ENCODE measurements at regions not wholly inside any gene's neighbourhood (a gene's known extent, or its start where the extent isn't known, plus 50 kb on each side); places are given as distances from the start of the nearest gene placed in this dataset.

DNA sequence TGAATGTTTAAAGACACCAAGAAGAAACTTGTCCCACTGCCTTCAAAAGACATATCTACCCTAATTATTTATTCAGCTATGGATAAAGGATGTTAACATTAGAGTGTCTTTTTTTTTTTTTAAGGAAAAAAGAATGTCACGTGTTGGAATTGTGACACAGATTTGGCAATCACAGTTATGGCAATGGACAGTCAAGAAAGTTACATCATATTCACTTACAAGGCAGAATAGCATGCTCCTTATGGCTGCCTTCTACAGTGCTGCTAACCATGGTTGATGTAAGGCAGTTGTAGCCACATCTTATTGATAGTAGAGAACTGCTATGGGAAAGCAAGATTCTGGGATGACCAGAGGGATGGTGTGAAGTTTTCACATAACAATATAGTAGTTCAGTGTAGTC, 128.8 kb upstream of the ZBTB20 start:
- TF ChIP-seq, protein P1, sequence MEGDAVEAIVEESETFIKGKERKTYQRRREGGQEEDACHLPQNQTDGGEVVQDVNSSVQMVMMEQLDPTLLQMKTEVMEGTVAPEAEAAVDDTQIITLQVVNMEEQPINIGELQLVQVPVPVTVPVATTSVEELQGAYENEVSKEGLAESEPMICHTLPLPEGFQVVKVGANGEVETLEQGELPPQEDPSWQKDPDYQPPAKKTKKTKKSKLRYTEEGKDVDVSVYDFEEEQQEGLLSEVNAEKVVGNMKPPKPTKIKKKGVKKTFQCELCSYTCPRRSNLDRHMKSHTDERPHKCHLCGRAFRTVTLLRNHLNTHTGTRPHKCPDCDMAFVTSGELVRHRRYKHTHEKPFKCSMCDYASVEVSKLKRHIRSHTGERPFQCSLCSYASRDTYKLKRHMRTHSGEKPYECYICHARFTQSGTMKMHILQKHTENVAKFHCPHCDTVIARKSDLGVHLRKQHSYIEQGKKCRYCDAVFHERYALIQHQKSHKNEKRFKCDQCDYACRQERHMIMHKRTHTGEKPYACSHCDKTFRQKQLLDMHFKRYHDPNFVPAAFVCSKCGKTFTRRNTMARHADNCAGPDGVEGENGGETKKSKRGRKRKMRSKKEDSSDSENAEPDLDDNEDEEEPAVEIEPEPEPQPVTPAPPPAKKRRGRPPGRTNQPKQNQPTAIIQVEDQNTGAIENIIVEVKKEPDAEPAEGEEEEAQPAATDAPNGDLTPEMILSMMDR (IDR thresholded peaks at IDR 0.05; ENCODE audit: control insufficient read depth, extremely low read depth, insufficient read depth), result no peak
- no peak overlapping the region for H3K4me3 ChIP-seq (ENCODE audit: low read depth, low read length)
- no peak for DNase-seq (ENCODE audit: low read depth)

GRCh38 chr3:115279939-115280338, 132.9 kb upstream of the ZBTB20 start:
- H3K4me3 ChIP-seq (ENCODE audit: low read depth, low read length), result no peak overlapping the region
- no peak for DNase-seq (ENCODE audit: low read depth)
- TF ChIP-seq, protein P1 (IDR thresholded peaks at IDR 0.05; ENCODE audit: control insufficient read depth, extremely low read depth, insufficient read depth), result no peak

DNA sequence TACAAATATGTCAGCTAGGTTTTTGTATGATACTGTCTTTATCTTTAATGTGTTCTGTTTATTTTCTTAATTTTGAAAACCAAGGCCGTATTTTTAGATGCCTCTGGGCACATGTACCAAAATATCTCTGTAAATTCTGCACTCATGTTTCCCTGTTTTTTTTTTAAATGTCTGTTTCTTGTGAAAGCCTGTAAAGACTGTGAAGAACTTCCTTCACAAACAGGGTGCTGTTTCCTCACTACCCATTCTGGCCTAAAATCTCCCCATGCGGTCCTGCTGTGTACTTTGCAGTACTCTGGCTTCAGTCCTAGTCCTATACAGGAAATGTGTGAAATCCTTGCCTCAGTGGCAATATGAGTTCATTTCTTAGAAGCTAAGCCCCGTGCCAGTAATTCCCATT, 133.4 kb upstream of the ZBTB20 start:
- no peak overlapping the region for H3K4me3 ChIP-seq (ENCODE audit: low read depth, low read length)
- no peak for DNase-seq (ENCODE audit: low read depth)
- TF ChIP-seq, protein P1 (IDR thresholded peaks at IDR 0.05; ENCODE audit: control insufficient read depth, extremely low read depth, insufficient read depth), result no peak

DNA sequence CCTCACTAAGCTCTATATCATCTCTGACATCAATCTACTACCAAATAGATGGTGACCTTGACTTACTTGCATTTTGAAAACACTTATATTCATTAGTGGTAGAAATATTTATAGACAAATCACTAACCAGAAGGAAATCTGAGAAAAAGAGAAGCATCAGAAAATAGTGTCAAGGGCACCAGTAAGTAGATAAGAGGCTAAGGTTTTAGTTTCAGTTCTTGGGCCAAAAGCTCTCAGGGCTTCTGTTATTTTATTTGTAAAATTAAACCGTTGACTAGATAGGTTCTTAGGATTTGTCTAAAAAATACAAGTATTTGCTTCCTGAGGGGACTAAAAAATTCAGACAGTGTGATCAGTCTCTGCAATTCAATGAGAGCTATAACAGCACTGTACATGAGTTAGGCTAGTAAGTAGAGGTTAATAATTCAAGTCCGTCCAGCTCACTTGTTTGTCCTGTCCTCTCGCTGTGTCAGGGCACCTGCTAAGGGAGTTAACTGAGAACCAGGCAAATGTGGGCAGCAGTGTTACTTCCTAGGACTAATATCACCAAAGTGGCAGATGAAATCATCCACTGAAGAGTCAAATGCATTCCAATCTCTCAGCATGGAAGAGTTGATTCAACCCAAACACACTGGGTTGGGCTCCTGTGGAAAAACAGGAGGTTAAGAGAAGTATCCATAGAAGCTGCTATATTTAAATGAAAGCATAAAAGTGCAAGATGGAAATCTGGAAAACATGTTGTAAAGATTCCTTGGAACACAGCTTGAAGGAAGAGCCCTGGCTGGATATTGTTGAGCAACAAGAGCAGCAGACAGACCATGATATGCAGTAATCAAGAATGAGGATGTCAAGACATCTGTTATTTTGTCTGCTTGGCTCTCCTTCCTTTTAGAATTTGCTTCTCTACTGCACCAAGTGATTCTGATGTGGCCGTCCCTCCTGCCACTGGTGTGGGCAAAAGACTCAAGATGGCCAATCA, 134.9 kb upstream of the ZBTB20 start:
- no peak for DNase-seq (ENCODE audit: low read depth)

GRCh38 chr3:115284980-115285379, 137.9 kb upstream of the ZBTB20 start:
- DNase-seq (ENCODE audit: low read depth), result no peak
- TF ChIP-seq, protein P1 (IDR thresholded peaks at IDR 0.05; ENCODE audit: control insufficient read depth, extremely low read depth, insufficient read depth), result no peak
- H3K4me3 ChIP-seq (ENCODE audit: low read depth, low read length), result no peak overlapping the region

More for the DNA sequence above, 134.9 kb upstream of the ZBTB20 start:
- TF ChIP-seq, protein P1 (IDR thresholded peaks at IDR 0.05; ENCODE audit: control insufficient read depth, extremely low read depth, insufficient read depth), result no peak
- no peak overlapping the region for H3K4me3 ChIP-seq (ENCODE audit: low read depth, low read length)

DNA sequence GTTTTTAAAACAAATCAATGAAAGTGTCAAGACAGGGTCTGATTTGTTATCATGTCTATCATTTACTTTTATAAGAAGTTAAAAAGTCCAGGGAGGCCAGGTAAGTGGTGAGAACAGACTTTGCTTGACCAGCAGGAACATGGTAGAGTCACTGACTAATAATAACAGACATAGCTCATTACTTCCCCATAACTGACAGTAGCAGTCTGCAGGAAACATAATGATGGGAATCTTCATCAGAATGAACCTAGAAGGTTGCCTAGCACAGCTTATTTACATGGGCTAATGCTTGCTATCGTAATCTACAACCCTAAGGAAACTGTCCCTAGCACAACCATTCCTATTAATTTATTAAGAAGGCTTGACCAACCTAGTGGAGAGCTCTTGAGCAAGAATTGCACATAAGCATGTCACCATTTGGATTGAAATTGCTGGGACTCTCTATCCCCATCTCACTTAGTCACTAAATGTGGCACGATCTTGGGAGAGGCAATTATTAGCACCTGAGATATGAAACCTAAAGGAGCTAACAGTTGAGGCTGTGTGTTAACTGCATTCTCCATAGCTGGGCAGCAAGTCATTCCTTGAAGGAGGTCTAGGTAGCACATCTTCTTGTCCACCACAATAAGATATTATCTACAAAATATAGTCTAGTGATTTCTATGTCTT, 139.6 kb upstream of the ZBTB20 start:
- no peak overlapping the region for H3K4me3 ChIP-seq (ENCODE audit: low read depth, low read length)
- no peak for DNase-seq (ENCODE audit: low read depth)
- TF ChIP-seq, protein P1 (IDR thresholded peaks at IDR 0.05; ENCODE audit: control insufficient read depth, extremely low read depth, insufficient read depth), result no peak
